ENCODE measurements at regions not wholly inside any gene's neighbourhood (a gene's known extent, or its start where the extent isn't known, plus 50 kb on each side); places are given as distances from the start of the nearest gene placed in this dataset.
"Not testable (repeated sequence)": the region's sequence is repeated elsewhere in the genome, so short reads cannot be mapped to it uniquely, and the experiment has no call there.

- no peaks in the 10 kb centered on the region for H3K36me3 Mint-ChIP-seq (ENCODE audit: insufficient read depth, unreplicated experiment)
- no peak for DNase-seq
- H3K4me1 Mint-ChIP-seq (ENCODE audit: low read depth, unreplicated experiment) = peaks cover 41% of the 10 kb centered on the region
- no peak overlapping the region for H3K4me3 ChIP-seq (ENCODE audit: low read depth, low read length)
- TF ChIP-seq CTCF (IDR thresholded peaks at IDR 0.05; ENCODE audit: insufficient read depth in 1 of 2, low read depth in 1 of 2, low read length in 1 of 2, severe bottlenecking in 1 of 2, unreplicated experiment in 1 of 2) = no peak
- H3K36me3 ChIP-seq (ENCODE audit: control insufficient read depth, insufficient read depth, low read length) = no peaks in the 10 kb centered on the region; the same call in 1 of the 2 replicates
- peaks cover 2% of the 10 kb centered on the region; the same call in 1 of the 2 replicates for H3K9me3 ChIP-seq
- H3K4me3 Mint-ChIP-seq (ENCODE audit: unreplicated experiment) = no peak overlapping the region
- POLR2A ChIA-PET = no interaction called here
- peaks cover 53% of the 10 kb centered on the region for H3K4me1 ChIP-seq
- BruUV-seq (replicated peaks) = no TSS peak
- H3K27me3 ChIP-seq (replicated peaks; ENCODE audit: control insufficient read depth, insufficient read depth, low read length) = no peaks in the 10 kb centered on the region
- no peaks in the 10 kb centered on the region for H3K27me3 Mint-ChIP-seq (ENCODE audit: insufficient read depth, unreplicated experiment)
- H3K27ac Mint-ChIP-seq (ENCODE audit: unreplicated experiment) = peak overlapping the region; percentile 40
- intact Hi-C loops (cut with micrococcal nuclease; ENCODE audit: unreplicated experiment) = loop anchor here (2.0 kb wide), 2 partner anchors 34 to 68 kb away; no protein-coding TSS in a partner anchor
- H3K9me3 Mint-ChIP-seq (ENCODE audit: unreplicated experiment) = no peaks in the 10 kb centered on the region
- CTCF ChIA-PET = no interaction called here
Measured at GRCh38 chr1:168835176-168835575, 106.2 kb upstream of the DPT start.

DNA sequence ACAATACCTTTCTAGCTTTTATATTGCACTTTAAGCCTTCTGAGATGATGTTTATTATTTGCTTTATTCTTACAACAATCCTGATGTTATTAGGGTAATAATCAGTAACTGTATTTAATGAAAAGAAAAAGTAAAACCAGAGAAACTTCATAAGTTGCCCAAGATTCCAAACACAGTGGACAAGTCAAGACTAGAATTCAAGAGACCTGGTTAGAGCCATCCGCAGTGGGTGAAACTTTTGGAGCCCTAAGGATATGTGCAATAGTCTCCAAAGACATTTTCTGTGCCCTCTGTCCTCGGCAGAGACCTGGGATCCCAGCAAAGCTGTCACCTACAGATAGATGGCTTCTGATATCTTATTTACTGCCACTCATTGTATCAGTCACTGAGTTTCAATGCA lies 106.8 kb upstream of the DPT start:
- no peak overlapping the region for H3K27ac Mint-ChIP-seq (ENCODE audit: unreplicated experiment)
- DNase-seq = no peak
- no peaks in the 10 kb centered on the region for H3K27me3 Mint-ChIP-seq (ENCODE audit: insufficient read depth, unreplicated experiment)
- H3K9me3 ChIP-seq = peaks cover 2% of the 10 kb centered on the region; the same call in 1 of the 2 replicates
- TF ChIP-seq CTCF (IDR thresholded peaks at IDR 0.05; ENCODE audit: insufficient read depth in 1 of 2, low read depth in 1 of 2, low read length in 1 of 2, severe bottlenecking in 1 of 2, unreplicated experiment in 1 of 2) = no peak
- H3K4me3 ChIP-seq (ENCODE audit: low read depth, low read length) = no peak overlapping the region
- H3K36me3 ChIP-seq (ENCODE audit: control insufficient read depth, insufficient read depth, low read length) = no peaks in the 10 kb centered on the region; the same call in 1 of the 2 replicates
- no peaks in the 10 kb centered on the region for H3K36me3 Mint-ChIP-seq (ENCODE audit: insufficient read depth, unreplicated experiment)
- H3K4me1 Mint-ChIP-seq (ENCODE audit: low read depth, unreplicated experiment) = peaks cover 35% of the 10 kb centered on the region
- H3K9me3 Mint-ChIP-seq (ENCODE audit: unreplicated experiment) = no peaks in the 10 kb centered on the region
- intact Hi-C loops (cut with micrococcal nuclease; ENCODE audit: unreplicated experiment) = loop anchor here (2.0 kb wide), 2 partner anchors 35 to 69 kb away; no protein-coding TSS in a partner anchor
- POLR2A ChIA-PET = interaction anchor here (0.8 kb wide), 1 partner anchor 10 kb away, joined by 5 read pairs; no protein-coding TSS in a partner anchor
- CTCF ChIA-PET = no interaction called here
- no peak overlapping the region for H3K4me3 Mint-ChIP-seq (ENCODE audit: unreplicated experiment)
- H3K4me1 ChIP-seq = peaks cover 50% of the 10 kb centered on the region
- BruUV-seq (replicated peaks) = no TSS peak
- no peaks in the 10 kb centered on the region for H3K27me3 ChIP-seq (replicated peaks; ENCODE audit: control insufficient read depth, insufficient read depth, low read length)

DNA sequence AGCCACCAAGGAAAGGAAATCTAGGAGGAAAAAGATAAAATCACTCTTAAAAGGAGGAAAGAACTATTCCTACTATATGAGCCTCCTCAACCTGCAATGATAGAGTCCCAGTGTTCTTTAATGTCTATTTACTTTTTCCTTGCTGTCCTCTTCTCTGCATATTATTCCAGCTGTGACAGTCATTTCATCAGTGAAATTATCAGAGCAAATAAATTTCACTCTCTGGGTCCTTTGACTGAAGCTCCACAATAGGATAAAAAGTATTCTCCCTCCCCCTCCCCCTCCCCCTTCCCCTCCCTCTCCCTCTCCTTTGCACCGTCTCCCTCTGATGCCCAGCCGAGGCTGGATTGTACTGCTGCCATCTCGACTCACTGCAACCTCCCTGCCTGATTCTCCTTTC lies 107.5 kb upstream of the DPT start:
- DNase-seq = no peak
- Histone ChIP-seq H3K4me1 (peaks cover 44% of the 10 kb centered on the region), H3K36me3 (ENCODE audit: control insufficient read depth, insufficient read depth, low read length) (no peaks in the 10 kb centered on the region; the same call in 1 of the 2 replicates), H3K9me3 (peaks cover 2% of the 10 kb centered on the region; the same call in 1 of the 2 replicates), H3K27me3 (replicated peaks; ENCODE audit: control insufficient read depth, insufficient read depth, low read length) (no peaks in the 10 kb centered on the region), H3K4me3 (ENCODE audit: low read depth, low read length) (no peak overlapping the region)
- no peaks in the 10 kb centered on the region for H3K9me3 Mint-ChIP-seq (ENCODE audit: unreplicated experiment)
- H3K4me3 Mint-ChIP-seq (ENCODE audit: unreplicated experiment) = no peak overlapping the region
- peaks cover 28% of the 10 kb centered on the region for H3K4me1 Mint-ChIP-seq (ENCODE audit: low read depth, unreplicated experiment)
- no peaks in the 10 kb centered on the region for H3K27me3 Mint-ChIP-seq (ENCODE audit: insufficient read depth, unreplicated experiment)
- H3K27ac Mint-ChIP-seq (ENCODE audit: unreplicated experiment) = no peak overlapping the region
- TF ChIP-seq CTCF (IDR thresholded peaks at IDR 0.05; ENCODE audit: insufficient read depth in 1 of 2, low read depth in 1 of 2, low read length in 1 of 2, severe bottlenecking in 1 of 2, unreplicated experiment in 1 of 2) = no peak
- intact Hi-C loops (cut with micrococcal nuclease; ENCODE audit: unreplicated experiment) = no loop called here
- POLR2A ChIA-PET = interaction anchor here (0.8 kb wide), 1 partner anchor 9 kb away, joined by 5 read pairs; no protein-coding TSS in a partner anchor
- no TSS peak for BruUV-seq (replicated peaks)
- no peaks in the 10 kb centered on the region for H3K36me3 Mint-ChIP-seq (ENCODE audit: insufficient read depth, unreplicated experiment)
- CTCF ChIA-PET = no interaction called here

DNA sequence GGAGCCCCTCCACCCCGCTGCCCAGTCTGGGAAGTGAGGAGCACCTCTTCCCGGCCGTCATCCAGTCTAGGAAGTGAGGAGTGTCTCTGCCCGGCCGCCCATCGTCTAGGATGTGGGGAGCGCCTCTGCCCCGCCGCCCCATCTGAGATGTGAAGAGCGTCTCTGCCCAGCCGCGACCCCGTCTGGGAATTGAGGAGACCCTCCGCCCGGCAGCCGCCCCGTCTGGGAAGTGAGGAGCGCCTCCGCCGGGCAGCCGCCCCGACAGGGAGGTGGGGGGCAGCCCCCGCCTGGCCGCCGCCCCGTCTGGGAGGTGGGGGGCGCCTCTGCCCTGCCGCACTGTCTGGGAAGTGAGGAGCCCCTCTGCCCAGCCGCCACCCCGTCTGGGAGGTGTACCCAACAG lies 108.2 kb upstream of the DPT start:
- BruUV-seq (replicated peaks); H3K4me3 Mint-ChIP-seq (ENCODE audit: unreplicated experiment); H3K27ac Mint-ChIP-seq (ENCODE audit: unreplicated experiment); H3K36me3 ChIP-seq (ENCODE audit: control insufficient read depth, insufficient read depth, low read length); H3K9me3 Mint-ChIP-seq (ENCODE audit: unreplicated experiment); H3K36me3 Mint-ChIP-seq (ENCODE audit: insufficient read depth, unreplicated experiment); POLR2A ChIA-PET; H3K27me3 Mint-ChIP-seq (ENCODE audit: insufficient read depth, unreplicated experiment); DNase-seq; CTCF ChIA-PET; H3K27me3 ChIP-seq (replicated peaks; ENCODE audit: control insufficient read depth, insufficient read depth, low read length); H3K4me3 ChIP-seq (ENCODE audit: low read depth, low read length); H3K9me3 ChIP-seq; intact Hi-C loops (cut with micrococcal nuclease; ENCODE audit: unreplicated experiment): not testable (repeated sequence)
- peaks cover 36% of the 10 kb centered on the region for H3K4me1 ChIP-seq
- H3K4me1 Mint-ChIP-seq (ENCODE audit: low read depth, unreplicated experiment) = peaks cover 24% of the 10 kb centered on the region

All from Caco-2 (cell line).